HEK293 (cell line): ENCODE measurements at regions not wholly inside any gene's neighbourhood (a gene's known extent, or its start where the extent isn't known, plus 50 kb on each side); places are given as distances from the start of the nearest gene placed in this dataset.

ENCODE experiments used
- ATF2 ChIP-seq: fragments of 450-650 bp; formaldehyde crosslinking; IDR thresholded peaks from 2 replicates; pipeline ENCODE4 v1.5.1; 2016; ENCODE audit warnings: missing biosample characterization, missing genetic modification characterization, low read depth
- CTCF ChIP-seq: fragments of 450-650 bp; formaldehyde crosslinking; IDR thresholded peaks from 2 replicates; pipeline ENCODE4 v1.5.1; 2016; ENCODE audit warnings: missing biosample characterization, missing genetic modification characterization
- MZF1 ChIP-seq: fragments of 450-650 bp; formaldehyde crosslinking; IDR thresholded peaks from 2 replicates; pipeline ENCODE4 v1.5.1; 2017; ENCODE audit warnings: missing biosample characterization, missing genetic modification characterization, borderline replicate concordance
- PATZ1 ChIP-seq: fragments of 450-650 bp; formaldehyde crosslinking; IDR thresholded peaks from 2 replicates; pipeline ENCODE4 v1.5.1; 2016; ENCODE audit warnings: missing biosample characterization, missing genetic modification characterization
- REST ChIP-seq: fragments of 450-650 bp; formaldehyde crosslinking; IDR thresholded peaks from 2 replicates; pipeline ENCODE4 v1.5.1; 2016; ENCODE audit warnings: missing biosample characterization, missing genetic modification characterization
- ZNF169 ChIP-seq: fragments of 450-650 bp; formaldehyde crosslinking; IDR thresholded peaks from 2 replicates; pipeline ENCODE4 v1.5.1; 2016; ENCODE audit warnings: missing biosample characterization, missing genetic modification characterization
- ZNF501 ChIP-seq: fragments of 450-650 bp; formaldehyde crosslinking; IDR thresholded peaks from 2 replicates; pipeline ENCODE4 v1.5.1; 2016; ENCODE audit warnings: missing biosample characterization, missing genetic modification characterization
- ZNF704 ChIP-seq: fragments of 450-650 bp; formaldehyde crosslinking; IDR thresholded peaks from 2 replicates; pipeline ENCODE4 v1.5.1; 2016; ENCODE audit warnings: missing biosample characterization, missing genetic modification characterization

- TF ChIP-seq ZNF169 (tag by site-specific recombination): no peak
- no peak for TF ChIP-seq ZNF501 (tag by site-specific recombination)
- no peak for TF ChIP-seq CTCF (tag by site-specific recombination)
- TF ChIP-seq ZNF704 (tag by site-specific recombination): no peak
- TF ChIP-seq REST (tag by site-specific recombination): no peak
- TF ChIP-seq ATF2: no peak
- no peak for TF ChIP-seq PATZ1 (tag by site-specific recombination)
- TF ChIP-seq MZF1 (tag by site-specific recombination): no peak
These were observed 206.1 kb upstream of the COX7C start for GRCh38 chr5:86411596-86411995.
